ENCODE measurements at regions not wholly inside any gene's neighbourhood (a gene's known extent, or its start where the extent isn't known, plus 50 kb on each side); places are given as distances from the start of the nearest gene placed in this dataset.

GRCh38 chr7:84800846-84801245 is 386.0 kb downstream of the SEMA3D start:
- no peak for TF ChIP-seq EZH2phosphoT487 (IDR thresholded peaks at IDR 0.05; ENCODE audit: borderline replicate concordance)
- no peak for TF ChIP-seq CTCF (conservative IDR thresholded peaks at IDR 0.05; ENCODE audit: low read length)
- H3K79me2 ChIP-seq (ENCODE audit: insufficient read depth, low read length), result no peaks in the 10 kb centered on the region
- no peaks in the 10 kb centered on the region for H3K9me2 ChIP-seq (replicated peaks; ENCODE audit: low read depth, low read length)
- no peak overlapping the region for H3K9ac ChIP-seq (ENCODE audit: low read depth, low read length, poor library complexity, severe bottlenecking)
- H3K9me3 ChIP-seq (ENCODE audit: insufficient read depth, low read depth, low read length), result no peaks in the 10 kb centered on the region
- no peaks in the 10 kb centered on the region for H3K36me3 ChIP-seq (ENCODE audit: insufficient read depth, low read length)
- no peaks in the 10 kb centered on the region for H3K27me3 ChIP-seq (ENCODE audit: insufficient read depth, low read length, poor library complexity, severe bottlenecking)
- H3F3A ChIP-seq (ENCODE audit: low read depth), result no peaks in the 10 kb centered on the region
- H2AFZ ChIP-seq (ENCODE audit: low read length), result no peak overlapping the region
- no peaks in the 10 kb centered on the region for H3K4me1 ChIP-seq (ENCODE audit: insufficient read depth, low read length, poor library complexity, severe bottlenecking)
- H3K4me2 ChIP-seq (ENCODE audit: low read depth, low read length, poor library complexity, severe bottlenecking), result no peak overlapping the region
- H4K20me1 ChIP-seq (ENCODE audit: insufficient read depth, low read length, poor library complexity, severe bottlenecking), result no peaks in the 10 kb centered on the region
- H3K4me3 ChIP-seq (ENCODE audit: low read length, poor library complexity, severe bottlenecking), result no peak overlapping the region

- H3K4me2 ChIP-seq (ENCODE audit: low read depth, low read length, poor library complexity, severe bottlenecking), result no peak overlapping the region
- no peak overlapping the region for H2AFZ ChIP-seq (ENCODE audit: low read length)
- no peaks in the 10 kb centered on the region for H3K27me3 ChIP-seq (ENCODE audit: insufficient read depth, low read length, poor library complexity, severe bottlenecking)
- H3K9ac ChIP-seq (ENCODE audit: low read depth, low read length, poor library complexity, severe bottlenecking), result no peak overlapping the region
- H3K4me3 ChIP-seq (ENCODE audit: low read length, poor library complexity, severe bottlenecking), result no peak overlapping the region
- H3K79me2 ChIP-seq (ENCODE audit: insufficient read depth, low read length), result no peaks in the 10 kb centered on the region
- TF ChIP-seq CTCF (conservative IDR thresholded peaks at IDR 0.05; ENCODE audit: low read length) (no peak), EZH2phosphoT487 (IDR thresholded peaks at IDR 0.05; ENCODE audit: borderline replicate concordance) (no peak)
- H3K9me2 ChIP-seq (replicated peaks; ENCODE audit: low read depth, low read length), result no peaks in the 10 kb centered on the region
- H4K20me1 ChIP-seq (ENCODE audit: insufficient read depth, low read length, poor library complexity, severe bottlenecking), result no peaks in the 10 kb centered on the region
- H3K9me3 ChIP-seq (ENCODE audit: insufficient read depth, low read depth, low read length), result no peaks in the 10 kb centered on the region
- H3K36me3 ChIP-seq (ENCODE audit: insufficient read depth, low read length), result no peaks in the 10 kb centered on the region
- no peaks in the 10 kb centered on the region for H3K4me1 ChIP-seq (ENCODE audit: insufficient read depth, low read length, poor library complexity, severe bottlenecking)
- no peaks in the 10 kb centered on the region for H3F3A ChIP-seq (ENCODE audit: low read depth)
These were observed 387.8 kb downstream of the SEMA3D start for GRCh38 chr7:84799106-84799505.

- H3K4me2 ChIP-seq (ENCODE audit: low read depth, low read length, poor library complexity, severe bottlenecking), result no peak overlapping the region
These were observed 394.5 kb downstream of the SEMA3D start for GRCh38 chr7:84792231-84792893.

More at GRCh38 chr7:84792231-84792893, 394.5 kb downstream of the SEMA3D start:
- no peaks in the 10 kb centered on the region for H3K27me3 ChIP-seq (ENCODE audit: insufficient read depth, low read length, poor library complexity, severe bottlenecking)
- H3F3A ChIP-seq (ENCODE audit: low read depth), result no peaks in the 10 kb centered on the region
- H3K4me3 ChIP-seq (ENCODE audit: low read length, poor library complexity, severe bottlenecking), result no peak overlapping the region
- no peaks in the 10 kb centered on the region for H3K9me2 ChIP-seq (replicated peaks; ENCODE audit: low read depth, low read length)
- TF ChIP-seq EZH2phosphoT487 (IDR thresholded peaks at IDR 0.05; ENCODE audit: borderline replicate concordance), result no peak
- no peak for TF ChIP-seq CTCF (conservative IDR thresholded peaks at IDR 0.05; ENCODE audit: low read length)
- no peak overlapping the region for H2AFZ ChIP-seq (ENCODE audit: low read length)
- H4K20me1 ChIP-seq (ENCODE audit: insufficient read depth, low read length, poor library complexity, severe bottlenecking), result no peaks in the 10 kb centered on the region
- no peaks in the 10 kb centered on the region for H3K36me3 ChIP-seq (ENCODE audit: insufficient read depth, low read length)
- H3K9me3 ChIP-seq (ENCODE audit: insufficient read depth, low read depth, low read length), result no peaks in the 10 kb centered on the region
- no peaks in the 10 kb centered on the region for H3K4me1 ChIP-seq (ENCODE audit: insufficient read depth, low read length, poor library complexity, severe bottlenecking)
- H3K9ac ChIP-seq (ENCODE audit: low read depth, low read length, poor library complexity, severe bottlenecking), result no peak overlapping the region
- H3K79me2 ChIP-seq (ENCODE audit: insufficient read depth, low read length), result no peaks in the 10 kb centered on the region

Data from Loucy (cell line).